ENCODE measurements at regions not wholly inside any gene's neighbourhood (a gene's known extent, or its start where the extent isn't known, plus 50 kb on each side); places are given as distances from the start of the nearest gene placed in this dataset.

- no peak for TF ChIP-seq CTCF (IDR thresholded peaks at IDR 0.05)
- no peak for TF ChIP-seq POLR2A (IDR thresholded peaks at IDR 0.05)
Measured at GRCh38 chr13:83153848-83154247, 728.4 kb downstream of the SLITRK1 start.
